SK-N-SH treated with all-trans-retinoic acid at 6 μM for 48 hours (cell line): ENCODE measurements at regions not wholly inside any gene's neighbourhood (a gene's known extent, or its start where the extent isn't known, plus 50 kb on each side); places are given as distances from the start of the nearest gene placed in this dataset.

Experiments
- ATAC-seq: fragments of 200-7000 bp; cut with Tn5 transposase; 3 replicates; pipeline ENCODE4 v1.9.1; 2020; ENCODE audit warnings: mild to moderate bottlenecking, moderate library complexity
- ARNTL ChIP-seq: fragments of 450-650 bp; formaldehyde crosslinking; IDR thresholded peaks from 2 replicates; pipeline ENCODE4 v1.5.0; 2020; ENCODE audit warnings: low read depth, mild to moderate bottlenecking, moderate library complexity, borderline replicate concordance
- CSDC2 ChIP-seq: fragments of 250-450 bp; sonication (Bioruptor Pico); IDR thresholded peaks from 2 replicates; pipeline ENCODE4 v1.5.0; 2020; ENCODE audit warnings: mild to moderate bottlenecking, moderate library complexity
- ESRRG ChIP-seq: fragments of 250-450 bp; sonication (Bioruptor Pico); IDR thresholded peaks from 2 replicates; pipeline ENCODE4 v1.6.1; 2021; ENCODE audit warnings: mild to moderate bottlenecking
- GLIS3 ChIP-seq: fragments of 250-450 bp; sonication (Bioruptor Pico); IDR thresholded peaks from 2 replicates; pipeline ENCODE4 v1.5.0; 2020; ENCODE audit warnings: mild to moderate bottlenecking, moderate library complexity
- ISL1 ChIP-seq: fragments of 250-450 bp; sonication (Bioruptor Pico); IDR thresholded peaks from 2 replicates; pipeline ENCODE4 v2.1.2; 2022; ENCODE audit warnings: mild to moderate bottlenecking, moderate library complexity
- OSR1 ChIP-seq: fragments of 250-450 bp; sonication (Bioruptor Pico); IDR thresholded peaks from 2 replicates; pipeline ENCODE4 v1.8.0; 2022; ENCODE audit warnings: moderate library complexity, mild to moderate bottlenecking, inconsistent platforms
- PPARA ChIP-seq: fragments of 250-450 bp; sonication (Bioruptor Pico); IDR thresholded peaks from 2 replicates; pipeline ENCODE4 v1.5.0; 2020; ENCODE audit warnings: mild to moderate bottlenecking, borderline replicate concordance
- RARB ChIP-seq: fragments of 250-450 bp; sonication (Bioruptor Pico); IDR thresholded peaks from 2 replicates; pipeline ENCODE4 v1.8.0; 2021; ENCODE audit warnings: mild to moderate bottlenecking, moderate library complexity
- TCF4 ChIP-seq: fragments of 250-450 bp; sonication (Bioruptor Pico); IDR thresholded peaks from 2 replicates; pipeline ENCODE4 v1.8.0; 2021; ENCODE audit warnings: mild to moderate bottlenecking, moderate library complexity, borderline replicate concordance
- TOX ChIP-seq: fragments of 250-450 bp; sonication (Bioruptor Pico); IDR thresholded peaks from 2 replicates; pipeline ENCODE4 v1.8.0; 2021; ENCODE audit warnings: mild to moderate bottlenecking, moderate library complexity, borderline replicate concordance
- ZC3H10 ChIP-seq: fragments of 250-450 bp; sonication (Bioruptor Pico); IDR thresholded peaks from 2 replicates; pipeline ENCODE4 v1.5.1; 2021; ENCODE audit warnings: mild to moderate bottlenecking, moderate library complexity
- ZFP3 ChIP-seq: fragments of 250-450 bp; sonication (Bioruptor Pico); IDR thresholded peaks from 2 replicates; pipeline ENCODE4 v1.5.0; 2020; ENCODE audit warnings: mild to moderate bottlenecking, moderate library complexity
- ZFP30 ChIP-seq: fragments of 450-650 bp; formaldehyde crosslinking; IDR thresholded peaks from 2 replicates; pipeline ENCODE4 v1.5.0; 2022; ENCODE audit warnings: mild to moderate bottlenecking, moderate library complexity
- ZNF565 ChIP-seq: fragments of 450-650 bp; formaldehyde crosslinking; conservative IDR thresholded peaks from 2 replicates; pipeline ENCODE4 v1.5.0; 2020; ENCODE audit warnings: low read depth, mild to moderate bottlenecking, moderate library complexity
- ZNF8 ChIP-seq: fragments of 450-650 bp; formaldehyde crosslinking; IDR thresholded peaks from 2 replicates; pipeline ENCODE4 v1.5.0; 2020; ENCODE audit warnings: mild to moderate bottlenecking, moderate library complexity
- TF ChIP-seq, protein P1 (sequence below): fragments of 250-450 bp; sonication (Bioruptor Pico); IDR thresholded peaks from 2 replicates; pipeline ENCODE4 v1.5.1; 2021; ENCODE audit warnings: mild to moderate bottlenecking, moderate library complexity
- TF ChIP-seq, protein P2 (sequence below): fragments of 250-450 bp; sonication (Bioruptor Pico); IDR thresholded peaks from 2 replicates; pipeline ENCODE4 v1.8.0; 2020; ENCODE audit warnings: mild to moderate bottlenecking, moderate library complexity, borderline replicate concordance
- TF ChIP-seq, protein P3 (sequence below): fragments of 250-450 bp; sonication (Bioruptor Pico); IDR thresholded peaks from 2 replicates; pipeline ENCODE4 v1.5.1; 2020; ENCODE audit warnings: low read depth, mild to moderate bottlenecking, moderate library complexity
- TF ChIP-seq, protein P4 (sequence below): fragments of 250-450 bp; sonication (Bioruptor Pico); IDR thresholded peaks from 2 replicates; pipeline ENCODE4 v1.5.0; 2020; ENCODE audit warnings: mild to moderate bottlenecking, moderate library complexity
- TF ChIP-seq, protein P5 (sequence below): fragments of 250-450 bp; sonication (Bioruptor Pico); IDR thresholded peaks from 2 replicates; pipeline ENCODE4 v1.8.0; 2021; ENCODE audit warnings: low read depth, mild to moderate bottlenecking, moderate library complexity, borderline replicate concordance

DNA sequence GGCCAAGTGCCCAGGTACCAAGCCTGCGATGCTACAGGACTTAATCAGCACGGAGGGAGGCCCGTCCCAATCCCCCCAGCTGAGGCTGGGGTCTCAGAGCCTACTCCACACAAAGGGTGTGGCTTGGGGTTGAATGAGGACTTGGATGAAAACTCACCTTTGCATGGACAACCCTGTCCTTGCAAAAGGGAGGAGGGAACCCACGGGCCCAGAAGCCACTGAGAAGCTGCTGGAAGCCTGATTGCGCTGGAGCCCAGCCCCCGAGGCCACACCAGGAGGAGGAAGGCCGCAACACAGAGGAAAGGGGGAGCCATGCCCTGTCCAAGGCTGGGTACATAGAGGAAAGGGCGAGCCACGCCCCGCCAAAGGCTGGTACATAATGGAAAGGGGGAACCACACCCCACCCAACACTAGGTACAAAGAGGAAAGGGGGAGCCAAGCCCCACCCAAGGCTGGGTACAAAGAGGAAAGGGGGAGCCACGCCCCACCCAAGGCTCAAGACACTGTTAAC is 158.8 kb downstream of the DLL1 start:
- ATAC-seq = no peak
- TF ChIP-seq ISL1 (CRISPR knock-in tag) (no peak), PPARA (CRISPR knock-in tag) (no peak), ARNTL (no peak), ZNF565 (CRISPR knock-in tag) (no peak), CSDC2 (CRISPR knock-in tag) (no peak), ESRRG (CRISPR knock-in tag) (no peak), RARB (CRISPR knock-in tag) (no peak), ZC3H10 (CRISPR knock-in tag) (no peak), TOX (no peak), GLIS3 (CRISPR knock-in tag) (no peak), ZNF8 (CRISPR knock-in tag) (no peak), ZFP3 (no peak)
- TF ChIP-seq, protein P1, sequence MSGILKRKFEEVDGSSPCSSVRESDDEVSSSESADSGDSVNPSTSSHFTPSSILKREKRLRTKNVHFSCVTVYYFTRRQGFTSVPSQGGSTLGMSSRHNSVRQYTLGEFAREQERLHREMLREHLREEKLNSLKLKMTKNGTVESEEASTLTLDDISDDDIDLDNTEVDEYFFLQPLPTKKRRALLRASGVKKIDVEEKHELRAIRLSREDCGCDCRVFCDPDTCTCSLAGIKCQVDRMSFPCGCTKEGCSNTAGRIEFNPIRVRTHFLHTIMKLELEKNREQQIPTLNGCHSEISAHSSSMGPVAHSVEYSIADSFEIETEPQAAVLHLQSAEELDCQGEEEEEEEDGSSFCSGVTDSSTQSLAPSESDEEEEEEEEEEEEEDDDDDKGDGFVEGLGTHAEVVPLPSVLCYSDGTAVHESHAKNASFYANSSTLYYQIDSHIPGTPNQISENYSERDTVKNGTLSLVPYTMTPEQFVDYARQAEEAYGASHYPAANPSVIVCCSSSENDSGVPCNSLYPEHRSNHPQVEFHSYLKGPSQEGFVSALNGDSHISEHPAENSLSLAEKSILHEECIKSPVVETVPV (CRISPR knock-in tag) = no peak
- TF ChIP-seq, protein P2, sequence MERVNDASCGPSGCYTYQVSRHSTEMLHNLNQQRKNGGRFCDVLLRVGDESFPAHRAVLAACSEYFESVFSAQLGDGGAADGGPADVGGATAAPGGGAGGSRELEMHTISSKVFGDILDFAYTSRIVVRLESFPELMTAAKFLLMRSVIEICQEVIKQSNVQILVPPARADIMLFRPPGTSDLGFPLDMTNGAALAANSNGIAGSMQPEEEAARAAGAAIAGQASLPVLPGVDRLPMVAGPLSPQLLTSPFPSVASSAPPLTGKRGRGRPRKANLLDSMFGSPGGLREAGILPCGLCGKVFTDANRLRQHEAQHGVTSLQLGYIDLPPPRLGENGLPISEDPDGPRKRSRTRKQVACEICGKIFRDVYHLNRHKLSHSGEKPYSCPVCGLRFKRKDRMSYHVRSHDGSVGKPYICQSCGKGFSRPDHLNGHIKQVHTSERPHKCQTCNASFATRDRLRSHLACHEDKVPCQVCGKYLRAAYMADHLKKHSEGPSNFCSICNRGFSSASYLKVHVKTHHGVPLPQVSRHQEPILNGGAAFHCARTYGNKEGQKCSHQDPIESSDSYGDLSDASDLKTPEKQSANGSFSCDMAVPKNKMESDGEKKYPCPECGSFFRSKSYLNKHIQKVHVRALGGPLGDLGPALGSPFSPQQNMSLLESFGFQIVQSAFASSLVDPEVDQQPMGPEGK (CRISPR knock-in tag) = no peak
- TF ChIP-seq, protein P3, sequence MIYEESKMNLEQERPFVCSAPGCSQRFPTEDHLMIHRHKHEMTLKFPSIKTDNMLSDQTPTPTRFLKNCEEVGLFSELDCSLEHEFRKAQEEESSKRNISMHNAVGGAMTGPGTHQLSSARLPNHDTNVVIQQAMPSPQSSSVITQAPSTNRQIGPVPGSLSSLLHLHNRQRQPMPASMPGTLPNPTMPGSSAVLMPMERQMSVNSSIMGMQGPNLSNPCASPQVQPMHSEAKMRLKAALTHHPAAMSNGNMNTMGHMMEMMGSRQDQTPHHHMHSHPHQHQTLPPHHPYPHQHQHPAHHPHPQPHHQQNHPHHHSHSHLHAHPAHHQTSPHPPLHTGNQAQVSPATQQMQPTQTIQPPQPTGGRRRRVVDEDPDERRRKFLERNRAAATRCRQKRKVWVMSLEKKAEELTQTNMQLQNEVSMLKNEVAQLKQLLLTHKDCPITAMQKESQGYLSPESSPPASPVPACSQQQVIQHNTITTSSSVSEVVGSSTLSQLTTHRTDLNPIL (CRISPR knock-in tag) = no peak
- TF ChIP-seq, protein P4, sequence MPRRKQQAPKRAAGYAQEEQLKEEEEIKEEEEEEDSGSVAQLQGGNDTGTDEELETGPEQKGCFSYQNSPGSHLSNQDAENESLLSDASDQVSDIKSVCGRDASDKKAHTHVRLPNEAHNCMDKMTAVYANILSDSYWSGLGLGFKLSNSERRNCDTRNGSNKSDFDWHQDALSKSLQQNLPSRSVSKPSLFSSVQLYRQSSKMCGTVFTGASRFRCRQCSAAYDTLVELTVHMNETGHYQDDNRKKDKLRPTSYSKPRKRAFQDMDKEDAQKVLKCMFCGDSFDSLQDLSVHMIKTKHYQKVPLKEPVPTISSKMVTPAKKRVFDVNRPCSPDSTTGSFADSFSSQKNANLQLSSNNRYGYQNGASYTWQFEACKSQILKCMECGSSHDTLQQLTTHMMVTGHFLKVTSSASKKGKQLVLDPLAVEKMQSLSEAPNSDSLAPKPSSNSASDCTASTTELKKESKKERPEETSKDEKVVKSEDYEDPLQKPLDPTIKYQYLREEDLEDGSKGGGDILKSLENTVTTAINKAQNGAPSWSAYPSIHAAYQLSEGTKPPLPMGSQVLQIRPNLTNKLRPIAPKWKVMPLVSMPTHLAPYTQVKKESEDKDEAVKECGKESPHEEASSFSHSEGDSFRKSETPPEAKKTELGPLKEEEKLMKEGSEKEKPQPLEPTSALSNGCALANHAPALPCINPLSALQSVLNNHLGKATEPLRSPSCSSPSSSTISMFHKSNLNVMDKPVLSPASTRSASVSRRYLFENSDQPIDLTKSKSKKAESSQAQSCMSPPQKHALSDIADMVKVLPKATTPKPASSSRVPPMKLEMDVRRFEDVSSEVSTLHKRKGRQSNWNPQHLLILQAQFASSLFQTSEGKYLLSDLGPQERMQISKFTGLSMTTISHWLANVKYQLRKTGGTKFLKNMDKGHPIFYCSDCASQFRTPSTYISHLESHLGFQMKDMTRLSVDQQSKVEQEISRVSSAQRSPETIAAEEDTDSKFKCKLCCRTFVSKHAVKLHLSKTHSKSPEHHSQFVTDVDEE (CRISPR knock-in tag) = no peak
- TF ChIP-seq, protein P5, sequence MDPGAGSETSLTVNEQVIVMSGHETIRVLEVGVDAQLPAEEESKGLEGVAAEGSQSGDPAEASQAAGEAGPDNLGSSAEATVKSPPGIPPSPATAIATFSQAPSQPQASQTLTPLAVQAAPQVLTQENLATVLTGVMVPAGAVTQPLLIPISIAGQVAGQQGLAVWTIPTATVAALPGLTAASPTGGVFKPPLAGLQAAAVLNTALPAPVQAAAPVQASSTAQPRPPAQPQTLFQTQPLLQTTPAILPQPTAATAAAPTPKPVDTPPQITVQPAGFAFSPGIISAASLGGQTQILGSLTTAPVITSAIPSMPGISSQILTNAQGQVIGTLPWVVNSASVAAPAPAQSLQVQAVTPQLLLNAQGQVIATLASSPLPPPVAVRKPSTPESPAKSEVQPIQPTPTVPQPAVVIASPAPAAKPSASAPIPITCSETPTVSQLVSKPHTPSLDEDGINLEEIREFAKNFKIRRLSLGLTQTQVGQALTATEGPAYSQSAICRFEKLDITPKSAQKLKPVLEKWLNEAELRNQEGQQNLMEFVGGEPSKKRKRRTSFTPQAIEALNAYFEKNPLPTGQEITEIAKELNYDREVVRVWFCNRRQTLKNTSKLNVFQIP = no peak

DNA sequence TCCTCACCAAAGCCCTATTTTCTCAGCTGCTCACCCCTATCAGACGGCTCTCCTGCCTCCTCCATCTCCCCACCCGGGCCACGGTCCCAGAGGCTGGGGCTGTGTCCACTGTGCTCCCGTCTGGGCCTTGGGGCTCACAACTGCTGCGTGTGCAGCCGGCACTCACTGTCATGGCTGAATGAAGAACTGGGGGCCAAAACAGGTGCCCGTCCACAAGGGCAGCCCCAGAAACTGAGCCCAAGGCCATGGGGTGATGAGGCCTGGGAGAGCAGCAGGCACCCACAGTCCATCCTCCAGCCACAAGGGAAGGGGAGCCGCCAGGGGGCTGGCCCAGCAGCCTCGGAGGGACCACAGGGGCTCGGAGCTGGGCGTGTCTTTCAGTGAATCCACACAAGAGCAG is 159.5 kb downstream of the DLL1 start:
- ATAC-seq = no peak
- TF ChIP-seq, protein P3 (CRISPR knock-in tag) = no peak
- TF ChIP-seq, protein P2 (CRISPR knock-in tag) = no peak
- TF ChIP-seq ZNF565 (CRISPR knock-in tag) (no peak), TCF4 (CRISPR knock-in tag) (no peak), ARNTL (no peak), ISL1 (CRISPR knock-in tag) (no peak), ZFP30 (CRISPR knock-in tag) (no peak), GLIS3 (CRISPR knock-in tag) (no peak), ZC3H10 (CRISPR knock-in tag) (no peak), OSR1 (CRISPR knock-in tag) (no peak)
- TF ChIP-seq, protein P5 = no peak
